ENCODE measurements at regions not wholly inside any gene's neighbourhood (a gene's known extent, or its start where the extent isn't known, plus 50 kb on each side); places are given as distances from the start of the nearest gene placed in this dataset.

- no peak for TF ChIP-seq IRF1 (CRISPR knock-in tag; IDR thresholded peaks at IDR 0.05)
Measured at GRCh38 chr5:12902611-12903010, 998.4 kb upstream of the CTNND2 start (continued).

DNA sequence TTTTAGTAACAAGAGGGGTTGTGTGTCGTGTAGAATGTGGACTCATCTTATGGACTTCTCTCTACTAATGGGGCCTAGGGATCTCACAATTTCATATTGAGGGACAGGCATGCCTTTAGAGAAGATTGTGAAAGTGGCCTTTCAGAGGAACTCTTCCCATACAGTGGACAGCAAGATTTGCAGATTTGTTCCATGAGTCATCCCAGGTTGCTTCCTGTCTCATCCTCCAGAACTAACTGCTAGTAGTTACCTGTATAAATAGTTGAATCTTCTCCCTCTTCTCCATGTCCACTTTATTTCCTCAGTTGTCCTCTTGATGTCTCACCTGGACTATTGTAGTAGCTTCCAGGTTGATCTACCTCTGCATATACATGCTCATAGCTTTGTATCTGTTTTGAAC is 997.5 kb upstream of the CTNND2 start:
- ChIA-PET POLR2A (no interaction called here), CTCF (no interaction called here)
- ATAC-seq = no peak
- Mint-ChIP-seq H3K27me3 (ENCODE audit: low read depth) (no peaks in the 10 kb centered on the region), H3K4me3 (no peak overlapping the region), H3K27ac (no peak overlapping the region), H3K4me1 (no peaks in the 10 kb centered on the region), H3K9me3 (no peaks in the 10 kb centered on the region), H3K36me3 (no peaks in the 10 kb centered on the region)
- no peak for DNase-seq (ENCODE audit: low spot score)
- TF ChIP-seq ESRRA (CRISPR knock-in tag; IDR thresholded peaks at IDR 0.05; ENCODE audit: borderline replicate concordance) (no peak), AR (CRISPR knock-in tag; IDR thresholded peaks at IDR 0.05) (no peak)

- CTCF ChIA-PET = no interaction called here
- POLR2A ChIA-PET = no interaction called here
- Mint-ChIP-seq H3K4me3 (no peak overlapping the region), H3K36me3 (no peaks in the 10 kb centered on the region), H3K9me3 (no peaks in the 10 kb centered on the region), H3K27ac (no peak overlapping the region), H3K4me1 (no peaks in the 10 kb centered on the region), H3K27me3 (ENCODE audit: low read depth) (no peaks in the 10 kb centered on the region)
- DNase-seq (ENCODE audit: low spot score) = no peak
- ATAC-seq = no peak
- TF ChIP-seq CDX4 (CRISPR knock-in tag; IDR thresholded peaks at IDR 0.05; ENCODE audit: borderline replicate concordance) = no peak
- TF ChIP-seq, protein P1, sequence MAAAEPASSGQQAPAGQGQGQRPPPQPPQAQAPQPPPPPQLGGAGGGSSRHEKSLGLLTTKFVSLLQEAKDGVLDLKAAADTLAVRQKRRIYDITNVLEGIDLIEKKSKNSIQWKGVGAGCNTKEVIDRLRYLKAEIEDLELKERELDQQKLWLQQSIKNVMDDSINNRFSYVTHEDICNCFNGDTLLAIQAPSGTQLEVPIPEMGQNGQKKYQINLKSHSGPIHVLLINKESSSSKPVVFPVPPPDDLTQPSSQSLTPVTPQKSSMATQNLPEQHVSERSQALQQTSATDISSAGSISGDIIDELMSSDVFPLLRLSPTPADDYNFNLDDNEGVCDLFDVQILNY (CRISPR knock-in tag; IDR thresholded peaks at IDR 0.05) = no peak
- TF ChIP-seq ZNF423 (CRISPR knock-in tag; IDR thresholded peaks at IDR 0.05) = no peak
- TF ChIP-seq RORB (CRISPR knock-in tag; IDR thresholded peaks at IDR 0.05) = no peak
- TF ChIP-seq MXD4 (CRISPR knock-in tag; IDR thresholded peaks at IDR 0.05; ENCODE audit: borderline replicate concordance) = no peak
- no peak for TF ChIP-seq ZNF317 (CRISPR knock-in tag; IDR thresholded peaks at IDR 0.05; ENCODE audit: borderline replicate concordance, low read depth)
- TF ChIP-seq IRF1 (CRISPR knock-in tag; IDR thresholded peaks at IDR 0.05) = no peak
- no peak for TF ChIP-seq SP1 (CRISPR knock-in tag; conservative IDR thresholded peaks at IDR 0.05)
- no peak for TF ChIP-seq FOXK1 (CRISPR knock-in tag; IDR thresholded peaks at IDR 0.05)
- TF ChIP-seq GABPB1 (CRISPR knock-in tag; IDR thresholded peaks at IDR 0.05) = no peak
- TF ChIP-seq NR1H2 (CRISPR knock-in tag; IDR thresholded peaks at IDR 0.05) = no peak
- no peak for TF ChIP-seq RELA (CRISPR knock-in tag; IDR thresholded peaks at IDR 0.05; ENCODE audit: borderline replicate concordance)
- TF ChIP-seq FOXP4 (CRISPR knock-in tag; IDR thresholded peaks at IDR 0.05) = no peak
- no peak for TF ChIP-seq ARID4B (CRISPR knock-in tag; IDR thresholded peaks at IDR 0.05; ENCODE audit: borderline replicate concordance)
- TF ChIP-seq JUN (CRISPR knock-in tag; IDR thresholded peaks at IDR 0.05) = no peak
- no peak for TF ChIP-seq NR2C2 (CRISPR knock-in tag; IDR thresholded peaks at IDR 0.05)
- TF ChIP-seq NR3C1 (CRISPR knock-in tag; conservative IDR thresholded peaks at IDR 0.05; ENCODE audit: low read depth) = no peak
- TF ChIP-seq CTCF (IDR thresholded peaks at IDR 0.05) = no peak
Measured at GRCh38 chr5:12896086-12896485, 991.8 kb upstream of the CTNND2 start.

All from WTC11 (cell line).